GM23338 (cell line): ENCODE measurements at regions not wholly inside any gene's neighbourhood (a gene's known extent, or its start where the extent isn't known, plus 50 kb on each side); places are given as distances from the start of the nearest gene placed in this dataset.

Experiments used
- ATAC-seq: fragments of 200-7000 bp; cut with Tn5 transposase; 3 replicates; pipeline ENCODE4 v1.9.1; 2020
- DNase-seq: peaks from one replicate; pipeline ENCODE4 v3.0.0-alpha.2; 2015; ENCODE audit warnings: low spot score
- H2AFZ ChIP-seq: fragments of 200-600 bp; sonication (generic); 2 replicates; pipeline ENCODE4 v1.8.0; 2016; ENCODE audit warnings: antibody characterized with exemption, mild to moderate bottlenecking, moderate library complexity
- H3F3A ChIP-seq: fragments of 200-600 bp; sonication (generic); replicated peaks from 2 replicates; pipeline ENCODE4 v1.8.0; 2017; ENCODE audit warnings: antibody characterized with exemption, mixed run types, low read depth
- H3K27ac ChIP-seq: fragments of 200-600 bp; sonication (generic); 2 replicates; pipeline ENCODE4 v1.6.1; 2016; ENCODE audit warnings: low read depth
- H3K27me3 ChIP-seq: fragments of 200-600 bp; sonication (generic); 2 replicates; pipeline ENCODE4 v1.8.0; 2016; ENCODE audit warnings: mild to moderate bottlenecking, mixed run types, moderate library complexity; ENCODE audit not compliant: insufficient read depth
- H3K36me3 ChIP-seq: fragments of 200-600 bp; sonication (generic); 2 replicates; pipeline ENCODE4 v1.8.0; 2016; ENCODE audit warnings: mild to moderate bottlenecking; ENCODE audit not compliant: insufficient read depth
- H3K4me1 ChIP-seq: fragments of 200-600 bp; sonication (generic); 2 replicates; pipeline ENCODE4 v1.8.0; 2016; ENCODE audit warnings: mild to moderate bottlenecking, moderate library complexity; ENCODE audit not compliant: insufficient read depth
- H3K4me2 ChIP-seq: fragments of 200-600 bp; sonication (generic); 2 replicates; pipeline ENCODE4 v1.7.1; 2017; ENCODE audit warnings: mixed run types
- H3K4me3 ChIP-seq: fragments of 200-600 bp; sonication (generic); 2 replicates; pipeline ENCODE4 v1.6.1; 2016; ENCODE audit warnings: mixed run types
- H3K79me2 ChIP-seq: fragments of 200-600 bp; sonication (generic); replicated peaks from 2 replicates; pipeline ENCODE4 v1.8.0; 2017; ENCODE audit warnings: mild to moderate bottlenecking; ENCODE audit not compliant: insufficient read depth
- H3K9me2 ChIP-seq: fragments of 200-600 bp; sonication (generic); 2 replicates; pipeline ENCODE4 v1.8.0; 2017; ENCODE audit not compliant: insufficient read depth
- H4K20me1 ChIP-seq: fragments of 200-600 bp; sonication (generic); replicated peaks from 2 replicates; pipeline ENCODE4 v1.8.0; 2017; ENCODE audit warnings: mild to moderate bottlenecking; ENCODE audit not compliant: insufficient read depth
- H3K27ac Mint-ChIP-seq: 2 replicates; pipeline ENCODE4 v1.8.0; 2020; ENCODE audit warnings: inconsistent platforms, mild to moderate bottlenecking, moderate library complexity, mixed read lengths
- H3K27me3 Mint-ChIP-seq: 3 replicates; pipeline ENCODE4 v1.8.0; 2022; ENCODE audit warnings: low read depth, mild to moderate bottlenecking, moderate library complexity, mixed read lengths, inconsistent platforms; ENCODE audit not compliant: insufficient read depth, poor library complexity
- H3K36me3 Mint-ChIP-seq: 3 replicates; pipeline ENCODE4 v1.8.0; 2021; ENCODE audit warnings: low read depth, mild to moderate bottlenecking, inconsistent platforms, moderate library complexity, mixed read lengths
- H3K4me1 Mint-ChIP-seq: 3 replicates; pipeline ENCODE4 v1.8.0; 2020; ENCODE audit warnings: mild to moderate bottlenecking, inconsistent platforms, mixed read lengths
- H3K4me3 Mint-ChIP-seq: 3 replicates; pipeline ENCODE4 v1.8.0; 2021; ENCODE audit warnings: moderate library complexity, mild to moderate bottlenecking, inconsistent platforms, mixed read lengths
- H3K9me3 Mint-ChIP-seq: 3 replicates; pipeline ENCODE4 v1.8.0; 2020; ENCODE audit warnings: moderate library complexity, mild to moderate bottlenecking, inconsistent platforms, mixed read lengths
- EZH2 ChIP-seq: fragments of 200-600 bp; sonication (generic); IDR thresholded peaks from one replicate; pipeline ENCODE4 v1.8.0; 2017; ENCODE audit warnings: antibody characterized with exemption, mild to moderate bottlenecking, low read depth; ENCODE audit not compliant: unreplicated experiment
- NANOG ChIP-seq: IDR thresholded peaks from 2 replicates; pipeline ENCODE4 v1.6.1; 2016; ENCODE audit warnings: antibody characterized with exemption, borderline replicate concordance
- POLR2AphosphoS5 ChIP-seq: IDR thresholded peaks from 2 replicates; pipeline ENCODE4 v1.6.1; 2016; ENCODE audit warnings: antibody characterized with exemption, low read depth
- ZNF331 ChIP-seq: fragments of 250-450 bp; sonication (Bioruptor Pico); IDR thresholded peaks from 2 replicates; pipeline ENCODE4 v1.5.0; 2020; ENCODE audit warnings: low read depth, mild to moderate bottlenecking, moderate library complexity
- ZNF462 ChIP-seq: fragments of 250-450 bp; sonication (Bioruptor Pico); IDR thresholded peaks from 2 replicates; pipeline ENCODE4 v1.5.0; 2020; ENCODE audit warnings: mild to moderate bottlenecking, moderate library complexity
- TF ChIP-seq, protein P1 (sequence below): IDR thresholded peaks from one replicate; pipeline ENCODE4 v1.6.1; 2018; ENCODE audit warnings: antibody characterized with exemption; ENCODE audit not compliant: unreplicated experiment

DNA sequence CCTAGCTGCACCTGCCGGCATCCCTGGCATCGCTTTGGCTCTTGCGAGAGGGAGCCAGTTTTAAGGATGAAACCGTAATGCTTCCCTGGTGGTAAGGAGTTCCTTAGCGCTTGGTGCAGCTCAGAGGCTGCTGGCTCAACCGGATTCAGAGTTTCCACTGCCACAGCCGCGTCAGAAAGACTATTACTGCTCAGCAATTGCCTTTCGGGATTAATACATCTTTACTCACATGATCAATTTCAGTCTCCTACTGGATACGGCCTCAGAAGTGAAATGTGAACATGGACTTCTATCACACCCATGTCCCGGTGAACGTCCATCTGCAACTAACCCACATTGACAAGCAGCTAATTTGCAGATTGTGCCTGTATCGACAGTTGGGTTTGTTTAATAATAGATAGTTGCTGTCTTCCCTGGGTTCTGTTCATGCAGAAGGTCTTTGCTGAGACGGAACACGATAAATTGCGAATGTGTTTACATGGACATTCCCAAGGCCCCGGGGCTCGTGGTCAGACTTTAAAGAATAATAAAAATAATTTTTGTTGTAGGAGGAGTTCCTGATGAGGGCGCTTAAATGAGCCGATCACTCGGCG is 175.4 kb downstream of the ENGASE start:
- Mint-ChIP-seq H3K27ac (no peak overlapping the region), H3K27me3 (peaks cover 20% of the 10 kb centered on the region), H3K36me3 (no peaks in the 10 kb centered on the region), H3K4me3 (no peak overlapping the region), H3K9me3 (no peaks in the 10 kb centered on the region), H3K4me1 (peaks cover 21% of the 10 kb centered on the region)
- no peaks in the 10 kb centered on the region for H3F3A ChIP-seq
- no peaks in the 10 kb centered on the region for H3K9me2 ChIP-seq
- DNase-seq (no peak), ATAC-seq (no peak)
- H3K36me3 ChIP-seq = no peaks in the 10 kb centered on the region
- no peak overlapping the region for H3K4me2 ChIP-seq
- no peaks in the 10 kb centered on the region for H3K27me3 ChIP-seq
- H3K79me2 ChIP-seq = no peaks in the 10 kb centered on the region
- H3K4me1 ChIP-seq = no peaks in the 10 kb centered on the region
- no peaks in the 10 kb centered on the region for H4K20me1 ChIP-seq
- no peak overlapping the region for H3K27ac ChIP-seq
- H3K4me3 ChIP-seq = no peak overlapping the region
- TF ChIP-seq, protein P1, sequence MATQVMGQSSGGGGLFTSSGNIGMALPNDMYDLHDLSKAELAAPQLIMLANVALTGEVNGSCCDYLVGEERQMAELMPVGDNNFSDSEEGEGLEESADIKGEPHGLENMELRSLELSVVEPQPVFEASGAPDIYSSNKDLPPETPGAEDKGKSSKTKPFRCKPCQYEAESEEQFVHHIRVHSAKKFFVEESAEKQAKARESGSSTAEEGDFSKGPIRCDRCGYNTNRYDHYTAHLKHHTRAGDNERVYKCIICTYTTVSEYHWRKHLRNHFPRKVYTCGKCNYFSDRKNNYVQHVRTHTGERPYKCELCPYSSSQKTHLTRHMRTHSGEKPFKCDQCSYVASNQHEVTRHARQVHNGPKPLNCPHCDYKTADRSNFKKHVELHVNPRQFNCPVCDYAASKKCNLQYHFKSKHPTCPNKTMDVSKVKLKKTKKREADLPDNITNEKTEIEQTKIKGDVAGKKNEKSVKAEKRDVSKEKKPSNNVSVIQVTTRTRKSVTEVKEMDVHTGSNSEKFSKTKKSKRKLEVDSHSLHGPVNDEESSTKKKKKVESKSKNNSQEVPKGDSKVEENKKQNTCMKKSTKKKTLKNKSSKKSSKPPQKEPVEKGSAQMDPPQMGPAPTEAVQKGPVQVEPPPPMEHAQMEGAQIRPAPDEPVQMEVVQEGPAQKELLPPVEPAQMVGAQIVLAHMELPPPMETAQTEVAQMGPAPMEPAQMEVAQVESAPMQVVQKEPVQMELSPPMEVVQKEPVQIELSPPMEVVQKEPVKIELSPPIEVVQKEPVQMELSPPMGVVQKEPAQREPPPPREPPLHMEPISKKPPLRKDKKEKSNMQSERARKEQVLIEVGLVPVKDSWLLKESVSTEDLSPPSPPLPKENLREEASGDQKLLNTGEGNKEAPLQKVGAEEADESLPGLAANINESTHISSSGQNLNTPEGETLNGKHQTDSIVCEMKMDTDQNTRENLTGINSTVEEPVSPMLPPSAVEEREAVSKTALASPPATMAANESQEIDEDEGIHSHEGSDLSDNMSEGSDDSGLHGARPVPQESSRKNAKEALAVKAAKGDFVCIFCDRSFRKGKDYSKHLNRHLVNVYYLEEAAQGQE = no peak
- TF ChIP-seq EZH2 (no peak), ZNF331 (CRISPR knock-in tag) (no peak), NANOG (no peak), ZNF462 (CRISPR knock-in tag) (no peak), POLR2AphosphoS5 (no peak)
- no peak overlapping the region for H2AFZ ChIP-seq
